ENCODE measurements at regions not wholly inside any gene's neighbourhood (a gene's known extent, or its start where the extent isn't known, plus 50 kb on each side); places are given as distances from the start of the nearest gene placed in this dataset.

DNA sequence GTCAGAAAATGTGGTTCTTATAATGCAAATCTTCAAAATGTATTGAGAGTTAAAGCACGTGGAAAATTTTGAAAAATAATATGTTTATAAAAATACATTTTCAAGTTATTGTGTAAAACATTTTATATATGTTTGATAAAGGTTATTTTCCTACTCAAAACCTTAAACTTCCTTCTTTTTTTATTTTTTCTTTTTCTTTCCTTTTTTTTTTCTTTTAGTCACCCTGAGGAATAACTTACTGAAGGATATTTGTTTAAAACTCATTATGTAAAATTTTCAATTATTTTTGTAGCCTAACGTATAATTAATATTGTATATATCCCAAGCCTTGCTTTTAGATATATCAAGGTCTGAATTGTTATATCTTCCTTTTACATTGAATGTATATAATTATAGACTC, 346.8 kb upstream of the GYPC start:
- Histone ChIP-seq H3K36me3 (no peaks in the 10 kb centered on the region), H3K4me1 (no peaks in the 10 kb centered on the region), H3K27me3 (no peaks in the 10 kb centered on the region), H3K27ac (no peak overlapping the region), H3K9me3 (no peaks in the 10 kb centered on the region), H3K4me3 (no peak overlapping the region)
- no peak for ATAC-seq
- intact Hi-C loops (cut with DNase I; ENCODE audit: low total_unique reads): no loop called here
- in situ Hi-C loops (cut with MboI; ENCODE audit: low sequenced_read_pairs in 4 of 4): no loop called here
- DNase-seq: no peak
- no peak for TF ChIP-seq POLR2A (IDR thresholded peaks at IDR 0.05)
- TF ChIP-seq, protein P1, sequence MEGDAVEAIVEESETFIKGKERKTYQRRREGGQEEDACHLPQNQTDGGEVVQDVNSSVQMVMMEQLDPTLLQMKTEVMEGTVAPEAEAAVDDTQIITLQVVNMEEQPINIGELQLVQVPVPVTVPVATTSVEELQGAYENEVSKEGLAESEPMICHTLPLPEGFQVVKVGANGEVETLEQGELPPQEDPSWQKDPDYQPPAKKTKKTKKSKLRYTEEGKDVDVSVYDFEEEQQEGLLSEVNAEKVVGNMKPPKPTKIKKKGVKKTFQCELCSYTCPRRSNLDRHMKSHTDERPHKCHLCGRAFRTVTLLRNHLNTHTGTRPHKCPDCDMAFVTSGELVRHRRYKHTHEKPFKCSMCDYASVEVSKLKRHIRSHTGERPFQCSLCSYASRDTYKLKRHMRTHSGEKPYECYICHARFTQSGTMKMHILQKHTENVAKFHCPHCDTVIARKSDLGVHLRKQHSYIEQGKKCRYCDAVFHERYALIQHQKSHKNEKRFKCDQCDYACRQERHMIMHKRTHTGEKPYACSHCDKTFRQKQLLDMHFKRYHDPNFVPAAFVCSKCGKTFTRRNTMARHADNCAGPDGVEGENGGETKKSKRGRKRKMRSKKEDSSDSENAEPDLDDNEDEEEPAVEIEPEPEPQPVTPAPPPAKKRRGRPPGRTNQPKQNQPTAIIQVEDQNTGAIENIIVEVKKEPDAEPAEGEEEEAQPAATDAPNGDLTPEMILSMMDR (IDR thresholded peaks at IDR 0.05 in 4 of 5, conservative IDR thresholded peaks at IDR 0.05 in 1 of 5): no peak

DNA sequence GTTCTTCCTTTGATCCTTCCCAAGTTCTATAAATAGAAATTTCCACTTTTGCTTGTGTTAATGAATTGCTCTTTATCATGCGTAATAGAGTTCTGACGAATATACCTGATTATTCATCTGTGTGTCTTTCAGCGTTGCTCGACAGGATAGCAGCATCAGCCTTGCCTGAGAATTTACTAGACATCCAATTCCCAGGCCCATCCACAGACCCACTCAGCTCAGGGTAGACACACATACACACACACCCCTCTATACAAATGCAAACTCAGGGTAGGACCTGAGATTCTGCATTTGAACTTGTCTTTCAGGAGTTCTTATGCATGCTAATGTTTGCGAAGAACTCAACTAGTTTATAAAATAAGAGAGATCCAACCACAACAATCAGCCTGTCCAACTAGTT, 343.4 kb upstream of the GYPC start:
- no peaks in the 10 kb centered on the region for H3K4me1 ChIP-seq
- ATAC-seq (no peak), DNase-seq (no peak)
- TF ChIP-seq, protein P1 (IDR thresholded peaks at IDR 0.05 in 4 of 5, conservative IDR thresholded peaks at IDR 0.05 in 1 of 5): no peak
- no peak for TF ChIP-seq POLR2A (IDR thresholded peaks at IDR 0.05)
- no peaks in the 10 kb centered on the region for H3K36me3 ChIP-seq
- intact Hi-C loops (cut with DNase I; ENCODE audit: low total_unique reads): no loop called here
- no peak overlapping the region for H3K27ac ChIP-seq
- H3K9me3 ChIP-seq: no peaks in the 10 kb centered on the region
- H3K4me3 ChIP-seq: no peak overlapping the region
- in situ Hi-C loops (cut with MboI; ENCODE audit: low sequenced_read_pairs in 4 of 4): no loop called here
- no peaks in the 10 kb centered on the region for H3K27me3 ChIP-seq

DNA sequence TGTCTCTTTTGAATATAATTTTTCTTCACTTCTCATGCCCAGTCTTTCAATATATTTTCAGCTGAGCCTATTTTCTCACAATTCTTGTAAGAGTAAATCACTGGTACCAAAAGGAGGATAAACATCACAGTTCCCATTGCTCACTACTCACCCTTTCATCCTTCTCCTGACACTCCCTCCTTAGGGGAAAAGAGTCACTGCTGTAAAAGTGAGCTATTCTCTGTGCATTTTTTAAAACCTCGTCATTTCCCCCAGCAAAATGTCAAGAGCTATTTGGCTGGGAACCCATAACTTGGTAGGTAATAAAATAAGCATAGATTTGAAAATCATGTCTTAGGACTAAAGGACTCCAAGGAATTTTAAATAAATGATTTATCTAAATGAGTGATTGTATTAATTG, 340.1 kb upstream of the GYPC start:
- H3K27me3 ChIP-seq: no peaks in the 10 kb centered on the region
- in situ Hi-C loops (cut with MboI; ENCODE audit: low sequenced_read_pairs in 4 of 4) (no loop called here), intact Hi-C loops (cut with DNase I; ENCODE audit: low total_unique reads) (no loop called here)
- H3K36me3 ChIP-seq: no peaks in the 10 kb centered on the region
- no peak overlapping the region for H3K4me3 ChIP-seq
- no peaks in the 10 kb centered on the region for H3K9me3 ChIP-seq
- no peak for TF ChIP-seq POLR2A (IDR thresholded peaks at IDR 0.05)
- TF ChIP-seq, protein P1 (IDR thresholded peaks at IDR 0.05 in 4 of 5, conservative IDR thresholded peaks at IDR 0.05 in 1 of 5): no peak
- no peak for ATAC-seq
- no peak for DNase-seq
- H3K4me1 ChIP-seq: no peaks in the 10 kb centered on the region
- no peak overlapping the region for H3K27ac ChIP-seq

DNA sequence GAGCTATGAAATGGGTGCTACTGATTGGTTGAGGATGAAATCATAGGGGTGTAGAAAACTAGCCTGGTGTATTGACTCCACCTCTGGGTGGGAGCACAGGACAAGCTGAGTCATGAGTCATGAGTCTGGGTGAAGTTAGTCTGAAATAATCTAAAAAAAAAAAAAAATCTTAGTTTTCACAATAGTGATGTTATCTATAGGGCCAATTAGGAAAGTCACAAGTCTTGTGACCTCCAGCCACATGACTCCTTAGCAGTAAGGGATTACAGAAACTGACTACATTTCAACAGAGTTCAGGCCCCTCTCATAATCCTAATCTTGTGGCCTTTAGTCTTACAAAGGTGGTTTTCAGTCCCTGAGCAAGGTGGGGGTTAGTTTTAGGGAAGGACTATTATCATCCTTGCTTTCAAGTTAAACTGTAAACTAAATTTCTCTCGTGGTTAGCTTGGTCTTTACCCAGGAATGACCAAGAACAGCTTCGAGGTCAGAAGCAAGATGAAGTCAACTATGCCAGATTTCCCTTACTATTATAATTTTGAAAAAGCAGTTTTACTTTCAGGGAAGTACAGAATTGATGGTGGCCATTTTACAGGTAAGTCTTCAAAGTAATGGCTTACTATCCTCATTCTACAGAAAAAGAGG, 338.0 kb upstream of the GYPC start:
- ATAC-seq: no peak
- H3K27ac ChIP-seq: no peak overlapping the region
- TF ChIP-seq POLR2A (IDR thresholded peaks at IDR 0.05): no peak
- TF ChIP-seq, protein P1 (IDR thresholded peaks at IDR 0.05 in 4 of 5, conservative IDR thresholded peaks at IDR 0.05 in 1 of 5): no peak
- no peaks in the 10 kb centered on the region for H3K36me3 ChIP-seq
- H3K4me3 ChIP-seq: no peak overlapping the region
- no peaks in the 10 kb centered on the region for H3K4me1 ChIP-seq
- in situ Hi-C loops (cut with MboI; ENCODE audit: low sequenced_read_pairs in 4 of 4): no loop called here
- no peaks in the 10 kb centered on the region for H3K9me3 ChIP-seq
- intact Hi-C loops (cut with DNase I; ENCODE audit: low total_unique reads): no loop called here
- DNase-seq: no peak
- no peaks in the 10 kb centered on the region for H3K27me3 ChIP-seq

DNA sequence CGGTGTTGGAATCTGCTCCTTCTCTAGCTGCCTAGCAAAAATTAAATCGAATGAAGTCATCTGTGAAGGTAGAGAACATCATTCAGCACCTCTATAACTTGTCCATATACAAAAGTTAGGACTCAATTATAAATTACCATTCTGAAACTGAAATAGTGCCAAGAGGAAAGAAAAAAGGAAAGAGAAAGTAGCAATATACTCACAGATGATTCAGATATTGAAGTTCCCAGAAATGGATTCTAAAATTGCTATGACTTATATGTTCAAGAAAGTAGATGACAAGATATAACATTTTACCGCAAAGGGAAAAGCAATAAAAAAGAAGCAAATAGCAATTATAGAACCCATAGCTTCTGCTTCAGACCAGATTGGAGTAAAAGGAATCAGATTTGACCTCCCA, 333.6 kb upstream of the GYPC start:
- no peaks in the 10 kb centered on the region for H3K4me1 ChIP-seq
- TF ChIP-seq POLR2A (IDR thresholded peaks at IDR 0.05): no peak
- TF ChIP-seq, protein P1 (IDR thresholded peaks at IDR 0.05 in 4 of 5, conservative IDR thresholded peaks at IDR 0.05 in 1 of 5): no peak
- H3K27me3 ChIP-seq: no peaks in the 10 kb centered on the region
- no peaks in the 10 kb centered on the region for H3K36me3 ChIP-seq
- in situ Hi-C loops (cut with MboI; ENCODE audit: low sequenced_read_pairs in 4 of 4): no loop called here
- ATAC-seq (no peak), DNase-seq (no peak)
- H3K27ac ChIP-seq: no peak overlapping the region
- intact Hi-C loops (cut with DNase I; ENCODE audit: low total_unique reads): no loop called here
- no peak overlapping the region for H3K4me3 ChIP-seq
- no peaks in the 10 kb centered on the region for H3K9me3 ChIP-seq

Data from gastrocnemius medialis (tissue), 4 donors.